MM.1S (cell line): ENCODE measurements at regions not wholly inside any gene's neighbourhood (a gene's known extent, or its start where the extent isn't known, plus 50 kb on each side); places are given as distances from the start of the nearest gene placed in this dataset.

ENCODE experiments used
- CTCF ChIP-seq: fragments of 300-600 bp; sonication (generic); IDR thresholded peaks from 2 replicates; pipeline ENCODE4 v1.5.1; 2016; ENCODE audit warnings: antibody characterized with exemption, low read length, mixed read lengths
- EZH2phosphoT487 ChIP-seq: fragments of 300-600 bp; sonication (generic); IDR thresholded peaks from 2 replicates; pipeline ENCODE4 v1.6.1; 2018; ENCODE audit warnings: antibody characterized with exemption, low read length

GRCh38 chr15:98387866-98388265, 260.5 kb upstream of the IGF1R start:
- TF ChIP-seq EZH2phosphoT487 (no peak), CTCF (no peak)
